ENCODE measurements at regions not wholly inside any gene's neighbourhood (a gene's known extent, or its start where the extent isn't known, plus 50 kb on each side); places are given as distances from the start of the nearest gene placed in this dataset.

GRCh38 chr7:156487811-156488533 lies 152.6 kb upstream of the RNF32 start:
- no peak overlapping the region for H2BK120ac ChIP-seq (ENCODE audit: low read depth, low read length)
- H3K9ac ChIP-seq (ENCODE audit: low read depth, low read length, poor library complexity) = peak overlapping the region; percentile 67
- H3K4me1 ChIP-seq (ENCODE audit: control insufficient read depth in 2 of 2, insufficient read depth in 1 of 2, low read depth in 1 of 2, low read length in 2 of 2) = no peaks in the 10 kb centered on the region
- H3K4me3 ChIP-seq (ENCODE audit: low read length in 2 of 2) = peak overlapping the region in 1 of 2 donors; percentile 1
- H3K23ac ChIP-seq (ENCODE audit: low read depth, low read length, poor library complexity) = no peak overlapping the region
- H3K9me3 ChIP-seq (replicated peaks in 1 of 2; ENCODE audit: control insufficient read depth in 2 of 2, insufficient read depth in 1 of 2, low read depth in 1 of 2, low read length in 2 of 2) = no peaks in the 10 kb centered on the region
- H3K36me3 ChIP-seq (replicated peaks in 1 of 2; ENCODE audit: control insufficient read depth in 2 of 2, insufficient read depth in 2 of 2, low read length in 2 of 2) = no peaks in the 10 kb centered on the region
- no peak overlapping the region for H2BK12ac ChIP-seq (ENCODE audit: low read length)
- H3K27ac ChIP-seq (replicated peaks; ENCODE audit: low read length) = no peak overlapping the region
- WGBS, 2 donors (ENCODE audit: extremely low coverage in 2 of 2, insufficient read length in 2 of 2, insufficient replicate concordance in 1 of 2) = no CpG with 5 or more reads among the region's 12 CpGs
- no peak overlapping the region for H3K18ac ChIP-seq (ENCODE audit: low read length)
- no peak overlapping the region for H3K4me2 ChIP-seq (ENCODE audit: insufficient read depth, low read length, poor library complexity, severe bottlenecking)
- H3K4ac ChIP-seq (ENCODE audit: low read length) = no peak overlapping the region
- H4K8ac ChIP-seq (ENCODE audit: low read depth, low read length) = no peak overlapping the region
- H4K91ac ChIP-seq (ENCODE audit: low read depth, low read length, poor library complexity) = no peak overlapping the region
- no peaks in the 10 kb centered on the region for H3K27me3 ChIP-seq (ENCODE audit: control insufficient read depth in 3 of 3, insufficient read depth in 3 of 3, low read depth in 1 of 3, low read length in 3 of 3)
- H2BK15ac ChIP-seq (ENCODE audit: low read length) = no peak overlapping the region
- no peak overlapping the region for H2AFZ ChIP-seq (ENCODE audit: low read length)
- no peak for DNase-seq (ENCODE audit: low spot score)
- no peak overlapping the region for H2AK5ac ChIP-seq (ENCODE audit: low read depth, low read length)
- no peaks in the 10 kb centered on the region for H3K79me1 ChIP-seq (ENCODE audit: low read depth, low read length)
- no peak overlapping the region for H3K14ac ChIP-seq (ENCODE audit: low read length)
- no peak overlapping the region for H2BK5ac ChIP-seq (ENCODE audit: low read length)

GRCh38 chr7:156480671-156481070 lies 159.9 kb upstream of the RNF32 start:
- H3K9ac ChIP-seq (ENCODE audit: low read depth, low read length, poor library complexity) = no peak overlapping the region
- H3K9me3 ChIP-seq (replicated peaks in 1 of 2; ENCODE audit: control insufficient read depth in 2 of 2, insufficient read depth in 1 of 2, low read depth in 1 of 2, low read length in 2 of 2) = no peaks in the 10 kb centered on the region
- H3K79me1 ChIP-seq (ENCODE audit: low read depth, low read length) = no peaks in the 10 kb centered on the region
- no peak for DNase-seq (ENCODE audit: low spot score)
- H3K18ac ChIP-seq (ENCODE audit: low read length) = no peak overlapping the region
- H2BK15ac ChIP-seq (ENCODE audit: low read length) = no peak overlapping the region
- H3K36me3 ChIP-seq (replicated peaks in 1 of 2; ENCODE audit: control insufficient read depth in 2 of 2, insufficient read depth in 2 of 2, low read length in 2 of 2) = no peaks in the 10 kb centered on the region
- H3K27me3 ChIP-seq (ENCODE audit: control insufficient read depth in 3 of 3, insufficient read depth in 3 of 3, low read depth in 1 of 3, low read length in 3 of 3) = no peaks in the 10 kb centered on the region
- no peak overlapping the region for H2BK120ac ChIP-seq (ENCODE audit: low read depth, low read length)
- no peak overlapping the region for H2AFZ ChIP-seq (ENCODE audit: low read length)
- no peak overlapping the region for H3K27ac ChIP-seq (replicated peaks; ENCODE audit: low read length)
- H2BK5ac ChIP-seq (ENCODE audit: low read length) = no peak overlapping the region
- no CpG with 5 or more reads among the region's 12 CpGs for WGBS, 2 donors (ENCODE audit: extremely low coverage in 2 of 2, insufficient read length in 2 of 2, insufficient replicate concordance in 1 of 2)
- H3K4ac ChIP-seq (ENCODE audit: low read length) = no peak overlapping the region
- no peak overlapping the region for H3K4me3 ChIP-seq (ENCODE audit: low read length in 2 of 2)
- no peak overlapping the region for H3K4me2 ChIP-seq (ENCODE audit: insufficient read depth, low read length, poor library complexity, severe bottlenecking)
- H3K14ac ChIP-seq (ENCODE audit: low read length) = no peak overlapping the region
- no peak overlapping the region for H4K91ac ChIP-seq (ENCODE audit: low read depth, low read length, poor library complexity)
- no peak overlapping the region for H4K8ac ChIP-seq (ENCODE audit: low read depth, low read length)
- H3K4me1 ChIP-seq (ENCODE audit: control insufficient read depth in 2 of 2, insufficient read depth in 1 of 2, low read depth in 1 of 2, low read length in 2 of 2) = peaks cover 0 to 5% of the 10 kb centered on the region in 2 donors
- no peak overlapping the region for H3K23ac ChIP-seq (ENCODE audit: low read depth, low read length, poor library complexity)
- H2BK12ac ChIP-seq (ENCODE audit: low read length) = no peak overlapping the region
- no peak overlapping the region for H2AK5ac ChIP-seq (ENCODE audit: low read depth, low read length)

GRCh38 chr7:156479596-156479995 lies 161.0 kb upstream of the RNF32 start:
- Histone ChIP-seq H2BK15ac (ENCODE audit: low read length) (no peak overlapping the region), H3K36me3 (replicated peaks in 1 of 2; ENCODE audit: control insufficient read depth in 2 of 2, insufficient read depth in 2 of 2, low read length in 2 of 2) (no peaks in the 10 kb centered on the region), H3K4me1 (ENCODE audit: control insufficient read depth in 2 of 2, insufficient read depth in 1 of 2, low read depth in 1 of 2, low read length in 2 of 2) (peaks cover 0 to 12% of the 10 kb centered on the region in 2 donors), H2BK120ac (ENCODE audit: low read depth, low read length) (no peak overlapping the region), H2BK12ac (ENCODE audit: low read length) (no peak overlapping the region), H4K8ac (ENCODE audit: low read depth, low read length) (no peak overlapping the region), H3K4me2 (ENCODE audit: insufficient read depth, low read length, poor library complexity, severe bottlenecking) (no peak overlapping the region), H3K79me1 (ENCODE audit: low read depth, low read length) (no peaks in the 10 kb centered on the region), H2AFZ (ENCODE audit: low read length) (no peak overlapping the region), H3K9ac (ENCODE audit: low read depth, low read length, poor library complexity) (no peak overlapping the region), H2AK5ac (ENCODE audit: low read depth, low read length) (no peak overlapping the region), H3K14ac (ENCODE audit: low read length) (no peak overlapping the region), H2BK5ac (ENCODE audit: low read length) (no peak overlapping the region), H3K23ac (ENCODE audit: low read depth, low read length, poor library complexity) (no peak overlapping the region), H3K9me3 (replicated peaks in 1 of 2; ENCODE audit: control insufficient read depth in 2 of 2, insufficient read depth in 1 of 2, low read depth in 1 of 2, low read length in 2 of 2) (peaks cover 0 to 5% of the 10 kb centered on the region in 2 donors), H3K27me3 (ENCODE audit: control insufficient read depth in 3 of 3, insufficient read depth in 3 of 3, low read depth in 1 of 3, low read length in 3 of 3) (no peaks in the 10 kb centered on the region), H3K18ac (ENCODE audit: low read length) (no peak overlapping the region), H3K27ac (replicated peaks; ENCODE audit: low read length) (no peak overlapping the region), H3K4ac (ENCODE audit: low read length) (no peak overlapping the region), H3K4me3 (ENCODE audit: low read length in 2 of 2) (no peak overlapping the region), H4K91ac (ENCODE audit: low read depth, low read length, poor library complexity) (no peak overlapping the region)
- DNase-seq (ENCODE audit: low spot score) = no peak
- no CpG with 5 or more reads among the region's 2 CpGs for WGBS, 2 donors (ENCODE audit: extremely low coverage in 2 of 2, insufficient read length in 2 of 2, insufficient replicate concordance in 1 of 2)

- DNase-seq (ENCODE audit: low spot score) = no peak
- no peak overlapping the region for H3K4ac ChIP-seq (ENCODE audit: low read length)
- H3K4me2 ChIP-seq (ENCODE audit: insufficient read depth, low read length, poor library complexity, severe bottlenecking) = no peak overlapping the region
- no peak overlapping the region for H2BK5ac ChIP-seq (ENCODE audit: low read length)
- H3K23ac ChIP-seq (ENCODE audit: low read depth, low read length, poor library complexity) = no peak overlapping the region
- no peak overlapping the region for H2BK15ac ChIP-seq (ENCODE audit: low read length)
- H3K79me1 ChIP-seq (ENCODE audit: low read depth, low read length) = no peaks in the 10 kb centered on the region
- no CpG with 5 or more reads among the region's 11 CpGs for WGBS, 2 donors (ENCODE audit: extremely low coverage in 2 of 2, insufficient read length in 2 of 2, insufficient replicate concordance in 1 of 2)
- H3K9ac ChIP-seq (ENCODE audit: low read depth, low read length, poor library complexity) = peak overlapping the region; percentile 38
- H4K91ac ChIP-seq (ENCODE audit: low read depth, low read length, poor library complexity) = no peak overlapping the region
- H2AFZ ChIP-seq (ENCODE audit: low read length) = no peak overlapping the region
- peak overlapping the region; percentile 20 for H3K18ac ChIP-seq (ENCODE audit: low read length)
- H2BK12ac ChIP-seq (ENCODE audit: low read length) = no peak overlapping the region
- no peaks in the 10 kb centered on the region for H3K36me3 ChIP-seq (replicated peaks in 1 of 2; ENCODE audit: control insufficient read depth in 2 of 2, insufficient read depth in 2 of 2, low read length in 2 of 2)
- H3K14ac ChIP-seq (ENCODE audit: low read length) = no peak overlapping the region
- H3K27ac ChIP-seq (replicated peaks; ENCODE audit: low read length) = no peak overlapping the region
- peaks cover 0 to 5% of the 10 kb centered on the region in 2 donors for H3K9me3 ChIP-seq (replicated peaks in 1 of 2; ENCODE audit: control insufficient read depth in 2 of 2, insufficient read depth in 1 of 2, low read depth in 1 of 2, low read length in 2 of 2)
- H2BK120ac ChIP-seq (ENCODE audit: low read depth, low read length) = no peak overlapping the region
- H4K8ac ChIP-seq (ENCODE audit: low read depth, low read length) = no peak overlapping the region
- H2AK5ac ChIP-seq (ENCODE audit: low read depth, low read length) = peak overlapping the region; percentile 27
- H3K4me3 ChIP-seq (ENCODE audit: low read length in 2 of 2) = no peak overlapping the region
- H3K27me3 ChIP-seq (ENCODE audit: control insufficient read depth in 3 of 3, insufficient read depth in 3 of 3, low read depth in 1 of 3, low read length in 3 of 3) = no peaks in the 10 kb centered on the region
- H3K4me1 ChIP-seq (ENCODE audit: control insufficient read depth in 2 of 2, insufficient read depth in 1 of 2, low read depth in 1 of 2, low read length in 2 of 2) = peaks cover 0 to 12% of the 10 kb centered on the region in 2 donors
Measured at GRCh38 chr7:156478486-156478885, 162.1 kb upstream of the RNF32 start.
